ENCODE measurements at regions not wholly inside any gene's neighbourhood (a gene's known extent, or its start where the extent isn't known, plus 50 kb on each side); places are given as distances from the start of the nearest gene placed in this dataset.

DNA sequence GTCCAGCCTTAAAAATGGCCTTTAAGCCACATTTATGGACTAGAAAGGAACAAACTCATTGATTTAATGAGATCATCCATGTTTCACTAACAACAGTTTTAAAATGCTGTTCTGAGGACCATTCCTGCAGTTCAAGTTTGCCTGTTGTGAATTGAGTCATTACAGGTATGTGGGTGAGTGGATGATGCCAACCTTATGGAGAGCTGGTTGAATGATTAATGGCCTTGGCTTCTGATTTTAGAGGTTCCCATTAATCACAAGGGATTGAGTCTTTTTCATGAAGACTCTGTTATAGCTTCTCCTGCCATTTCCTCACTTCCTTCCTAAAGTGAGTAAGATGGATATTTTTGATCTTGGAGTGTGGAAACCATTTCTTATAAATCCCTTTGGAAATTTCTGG is 459.8 kb upstream of the SLC14A2 start:
- Histone ChIP-seq H3K4me3 (no peak overlapping the region), H3K9me3 (no peaks in the 10 kb centered on the region), H3K4me1 (no peaks in the 10 kb centered on the region), H3K27ac (no peak overlapping the region), H3K36me3 (no peaks in the 10 kb centered on the region), H3K27me3 (no peaks in the 10 kb centered on the region)
- intact Hi-C loops (cut with DNase I; ENCODE audit: low total_unique reads): no loop called here
- TF ChIP-seq POLR2A (IDR thresholded peaks at IDR 0.05) (no peak), POLR2AphosphoS5 (IDR thresholded peaks at IDR 0.05) (no peak)
- TF ChIP-seq, protein P1, sequence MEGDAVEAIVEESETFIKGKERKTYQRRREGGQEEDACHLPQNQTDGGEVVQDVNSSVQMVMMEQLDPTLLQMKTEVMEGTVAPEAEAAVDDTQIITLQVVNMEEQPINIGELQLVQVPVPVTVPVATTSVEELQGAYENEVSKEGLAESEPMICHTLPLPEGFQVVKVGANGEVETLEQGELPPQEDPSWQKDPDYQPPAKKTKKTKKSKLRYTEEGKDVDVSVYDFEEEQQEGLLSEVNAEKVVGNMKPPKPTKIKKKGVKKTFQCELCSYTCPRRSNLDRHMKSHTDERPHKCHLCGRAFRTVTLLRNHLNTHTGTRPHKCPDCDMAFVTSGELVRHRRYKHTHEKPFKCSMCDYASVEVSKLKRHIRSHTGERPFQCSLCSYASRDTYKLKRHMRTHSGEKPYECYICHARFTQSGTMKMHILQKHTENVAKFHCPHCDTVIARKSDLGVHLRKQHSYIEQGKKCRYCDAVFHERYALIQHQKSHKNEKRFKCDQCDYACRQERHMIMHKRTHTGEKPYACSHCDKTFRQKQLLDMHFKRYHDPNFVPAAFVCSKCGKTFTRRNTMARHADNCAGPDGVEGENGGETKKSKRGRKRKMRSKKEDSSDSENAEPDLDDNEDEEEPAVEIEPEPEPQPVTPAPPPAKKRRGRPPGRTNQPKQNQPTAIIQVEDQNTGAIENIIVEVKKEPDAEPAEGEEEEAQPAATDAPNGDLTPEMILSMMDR (IDR thresholded peaks at IDR 0.05): no peak
- DNase-seq (ENCODE audit: low spot score in 2 of 2): no peak

DNA sequence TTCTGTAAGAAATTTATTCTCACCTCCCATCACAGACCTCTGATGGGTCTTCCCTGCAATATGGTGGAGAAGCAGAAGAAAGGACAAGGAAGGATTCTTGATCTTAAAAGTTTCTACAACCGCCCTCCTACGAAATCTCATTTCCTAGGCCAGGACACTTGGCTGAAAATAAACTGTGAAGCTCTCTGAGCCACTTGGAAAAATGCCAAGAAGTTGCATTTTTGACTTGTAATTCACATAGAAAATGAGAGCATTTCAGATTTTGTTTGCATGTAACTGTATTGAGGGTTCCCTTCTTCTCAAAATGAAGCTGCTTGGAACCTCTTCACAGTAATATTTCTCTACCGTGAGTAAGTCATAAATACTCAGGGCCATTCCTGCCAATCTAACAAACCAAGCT is 458.3 kb upstream of the SLC14A2 start:
- Histone ChIP-seq H3K27ac (no peak overlapping the region), H3K4me3 (no peak overlapping the region), H3K27me3 (no peaks in the 10 kb centered on the region), H3K9me3 (no peaks in the 10 kb centered on the region), H3K4me1 (no peaks in the 10 kb centered on the region), H3K36me3 (no peaks in the 10 kb centered on the region)
- intact Hi-C loops (cut with DNase I; ENCODE audit: low total_unique reads): no loop called here
- no peak for DNase-seq (ENCODE audit: low spot score in 2 of 2)
- TF ChIP-seq POLR2A (IDR thresholded peaks at IDR 0.05) (no peak), POLR2AphosphoS5 (IDR thresholded peaks at IDR 0.05) (no peak)
- TF ChIP-seq, protein P1 (IDR thresholded peaks at IDR 0.05): no peak

DNA sequence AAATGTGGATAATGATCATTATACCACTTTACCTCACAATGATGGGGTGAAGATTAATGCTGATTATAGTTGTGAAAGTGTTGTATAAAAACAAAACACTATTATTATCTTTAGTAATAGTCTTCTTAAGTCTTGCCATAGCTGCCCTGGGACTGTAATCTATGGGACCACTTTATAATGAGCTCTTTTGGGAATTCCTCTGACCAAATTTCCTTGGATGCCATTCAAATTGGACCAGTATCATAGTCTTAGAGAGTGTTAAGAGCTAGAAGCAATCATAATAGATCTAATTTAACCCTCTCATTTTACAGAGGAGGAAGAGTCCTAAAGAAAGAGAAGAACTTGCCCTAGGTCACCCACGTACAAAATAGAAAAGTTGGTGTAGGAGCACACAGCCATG is 457.7 kb upstream of the SLC14A2 start:
- no peaks in the 10 kb centered on the region for H3K27me3 ChIP-seq
- TF ChIP-seq POLR2A (IDR thresholded peaks at IDR 0.05) (no peak), POLR2AphosphoS5 (IDR thresholded peaks at IDR 0.05) (no peak)
- TF ChIP-seq, protein P1 (IDR thresholded peaks at IDR 0.05): no peak
- H3K4me3 ChIP-seq: no peak overlapping the region
- DNase-seq (ENCODE audit: low spot score in 2 of 2): no peak
- H3K4me1 ChIP-seq: no peaks in the 10 kb centered on the region
- H3K9me3 ChIP-seq: no peaks in the 10 kb centered on the region
- intact Hi-C loops (cut with DNase I; ENCODE audit: low total_unique reads): no loop called here
- no peaks in the 10 kb centered on the region for H3K36me3 ChIP-seq
- no peak overlapping the region for H3K27ac ChIP-seq

DNA sequence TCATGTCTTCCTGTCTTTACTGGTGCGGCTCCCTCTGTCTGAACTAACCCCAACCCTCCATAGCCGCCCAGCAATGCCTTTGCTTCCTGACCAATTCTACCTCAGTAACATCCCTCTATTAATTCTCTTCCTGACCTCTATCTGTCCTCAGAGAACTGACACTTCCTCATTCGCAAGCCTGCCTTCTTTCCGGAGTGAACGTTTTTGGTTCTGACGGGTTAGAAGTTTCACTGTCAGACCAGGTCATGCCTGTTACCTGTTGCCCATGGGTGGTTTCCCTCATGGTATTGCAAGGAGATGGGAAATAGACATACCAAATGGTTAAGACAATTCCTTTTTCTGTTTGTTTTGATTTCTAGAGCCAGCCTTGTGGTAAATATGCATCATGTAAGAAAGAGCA is 453.4 kb upstream of the SLC14A2 start:
- Histone ChIP-seq H3K9me3 (no peaks in the 10 kb centered on the region), H3K36me3 (no peaks in the 10 kb centered on the region), H3K4me1 (no peaks in the 10 kb centered on the region), H3K4me3 (no peak overlapping the region), H3K27me3 (no peaks in the 10 kb centered on the region), H3K27ac (no peak overlapping the region)
- TF ChIP-seq, protein P1 (IDR thresholded peaks at IDR 0.05): no peak
- TF ChIP-seq POLR2A (IDR thresholded peaks at IDR 0.05) (no peak), POLR2AphosphoS5 (IDR thresholded peaks at IDR 0.05) (no peak)
- intact Hi-C loops (cut with DNase I; ENCODE audit: low total_unique reads): no loop called here
- no peak for DNase-seq (ENCODE audit: low spot score in 2 of 2)

DNA sequence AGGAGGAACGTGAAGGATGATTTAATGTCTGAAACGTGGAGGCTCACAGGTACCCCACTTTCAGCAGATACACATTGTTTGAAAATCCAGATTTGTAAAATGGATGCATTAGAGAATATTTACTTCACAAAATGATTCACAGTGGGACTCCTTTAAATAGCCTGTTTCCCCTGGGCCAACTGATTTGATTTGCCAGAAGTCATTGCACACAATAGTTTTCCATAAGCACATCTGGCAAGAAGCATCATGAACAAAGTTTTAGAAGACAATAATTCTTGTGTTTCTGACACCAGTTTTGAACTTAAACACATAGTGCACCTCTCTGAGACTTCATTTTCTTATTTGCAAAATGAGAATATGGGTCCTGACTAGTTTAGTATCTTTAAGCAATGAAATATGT is 451.4 kb upstream of the SLC14A2 start:
- no peak for TF ChIP-seq POLR2A (IDR thresholded peaks at IDR 0.05)
- TF ChIP-seq POLR2AphosphoS5 (IDR thresholded peaks at IDR 0.05): no peak
- TF ChIP-seq, protein P1 (IDR thresholded peaks at IDR 0.05): no peak
- Histone ChIP-seq H3K4me3 (no peak overlapping the region), H3K36me3 (no peaks in the 10 kb centered on the region), H3K27ac (no peak overlapping the region), H3K9me3 (no peaks in the 10 kb centered on the region), H3K27me3 (no peaks in the 10 kb centered on the region), H3K4me1 (no peaks in the 10 kb centered on the region)
- DNase-seq (ENCODE audit: low spot score in 2 of 2): no peak
- intact Hi-C loops (cut with DNase I; ENCODE audit: low total_unique reads): no loop called here

Data from breast epithelium (tissue), 4 donors.